GM12864 (cell line): ENCODE measurements at regions not wholly inside any gene's neighbourhood (a gene's known extent, or its start where the extent isn't known, plus 50 kb on each side); places are given as distances from the start of the nearest gene placed in this dataset.

Source experiments
- DNase-seq: peaks from one replicate; pipeline ENCODE4 v3.0.0-alpha.2; 2011; ENCODE audit warnings: low read depth
- H3K4me3 ChIP-seq: 2 replicates; pipeline ENCODE4 v1.5.1; 2011; ENCODE audit warnings: mild to moderate bottlenecking, low read depth, low read length, control low read depth
- TF ChIP-seq, protein P1 (sequence below): IDR thresholded peaks from 2 replicates; pipeline ENCODE4 v1.5.1; 2011; ENCODE audit warnings: low read depth, mild to moderate bottlenecking, moderate library complexity, low read length, control low read depth, inconsistent platforms; ENCODE audit errors: missing control alignments

GRCh38 chr9:129328355-129329042 lies 150.4 kb upstream of the IER5L start:
- no peak overlapping the region for H3K4me3 ChIP-seq
- no peak for DNase-seq
- TF ChIP-seq, protein P1, sequence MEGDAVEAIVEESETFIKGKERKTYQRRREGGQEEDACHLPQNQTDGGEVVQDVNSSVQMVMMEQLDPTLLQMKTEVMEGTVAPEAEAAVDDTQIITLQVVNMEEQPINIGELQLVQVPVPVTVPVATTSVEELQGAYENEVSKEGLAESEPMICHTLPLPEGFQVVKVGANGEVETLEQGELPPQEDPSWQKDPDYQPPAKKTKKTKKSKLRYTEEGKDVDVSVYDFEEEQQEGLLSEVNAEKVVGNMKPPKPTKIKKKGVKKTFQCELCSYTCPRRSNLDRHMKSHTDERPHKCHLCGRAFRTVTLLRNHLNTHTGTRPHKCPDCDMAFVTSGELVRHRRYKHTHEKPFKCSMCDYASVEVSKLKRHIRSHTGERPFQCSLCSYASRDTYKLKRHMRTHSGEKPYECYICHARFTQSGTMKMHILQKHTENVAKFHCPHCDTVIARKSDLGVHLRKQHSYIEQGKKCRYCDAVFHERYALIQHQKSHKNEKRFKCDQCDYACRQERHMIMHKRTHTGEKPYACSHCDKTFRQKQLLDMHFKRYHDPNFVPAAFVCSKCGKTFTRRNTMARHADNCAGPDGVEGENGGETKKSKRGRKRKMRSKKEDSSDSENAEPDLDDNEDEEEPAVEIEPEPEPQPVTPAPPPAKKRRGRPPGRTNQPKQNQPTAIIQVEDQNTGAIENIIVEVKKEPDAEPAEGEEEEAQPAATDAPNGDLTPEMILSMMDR, result no peak

DNA sequence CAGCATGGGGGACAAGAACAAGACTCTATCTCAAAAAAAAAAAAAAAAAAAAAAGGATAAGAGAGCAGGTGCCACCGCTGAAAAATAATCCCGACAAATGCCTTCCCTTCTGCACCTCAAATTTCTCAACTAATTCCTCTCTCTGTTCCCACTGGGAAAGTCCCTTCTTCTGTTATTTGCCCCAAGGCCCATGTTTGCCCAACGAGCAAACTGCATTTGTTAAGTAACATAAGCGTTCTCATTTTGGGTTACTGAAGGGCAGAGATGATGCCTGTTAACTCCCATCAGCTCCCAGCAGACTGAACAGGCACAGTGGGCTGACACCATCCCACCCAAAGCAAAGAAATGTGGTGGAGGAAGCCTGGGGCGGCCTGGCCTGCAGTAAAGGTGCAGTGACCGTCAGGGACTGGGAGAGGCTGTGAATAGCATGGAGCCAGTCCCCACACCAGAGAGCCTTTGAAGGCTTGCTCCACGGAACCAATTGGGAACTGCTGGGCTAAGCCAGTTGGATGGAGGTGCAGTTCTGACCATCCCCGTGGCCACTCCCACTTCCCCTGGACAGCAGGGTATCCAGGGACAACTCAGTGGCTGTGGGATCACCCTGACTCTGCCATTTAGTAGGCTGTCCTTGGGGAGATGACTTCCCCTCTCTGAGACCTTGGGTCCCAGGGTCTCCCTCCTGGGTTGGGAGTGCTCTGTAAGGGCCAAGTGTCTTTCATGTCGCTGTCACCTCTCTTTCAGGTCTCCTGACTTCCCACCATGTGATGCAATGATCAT lies 149.7 kb upstream of the IER5L start:
- no peak for DNase-seq
- TF ChIP-seq, protein P1, result no peak
- H3K4me3 ChIP-seq, result no peak overlapping the region

GRCh38 chr9:129326061-129327005 lies 148.3 kb upstream of the IER5L start:
- H3K4me3 ChIP-seq, result no peak overlapping the region
- DNase-seq, result no peak
- TF ChIP-seq, protein P1, result no peak

DNA sequence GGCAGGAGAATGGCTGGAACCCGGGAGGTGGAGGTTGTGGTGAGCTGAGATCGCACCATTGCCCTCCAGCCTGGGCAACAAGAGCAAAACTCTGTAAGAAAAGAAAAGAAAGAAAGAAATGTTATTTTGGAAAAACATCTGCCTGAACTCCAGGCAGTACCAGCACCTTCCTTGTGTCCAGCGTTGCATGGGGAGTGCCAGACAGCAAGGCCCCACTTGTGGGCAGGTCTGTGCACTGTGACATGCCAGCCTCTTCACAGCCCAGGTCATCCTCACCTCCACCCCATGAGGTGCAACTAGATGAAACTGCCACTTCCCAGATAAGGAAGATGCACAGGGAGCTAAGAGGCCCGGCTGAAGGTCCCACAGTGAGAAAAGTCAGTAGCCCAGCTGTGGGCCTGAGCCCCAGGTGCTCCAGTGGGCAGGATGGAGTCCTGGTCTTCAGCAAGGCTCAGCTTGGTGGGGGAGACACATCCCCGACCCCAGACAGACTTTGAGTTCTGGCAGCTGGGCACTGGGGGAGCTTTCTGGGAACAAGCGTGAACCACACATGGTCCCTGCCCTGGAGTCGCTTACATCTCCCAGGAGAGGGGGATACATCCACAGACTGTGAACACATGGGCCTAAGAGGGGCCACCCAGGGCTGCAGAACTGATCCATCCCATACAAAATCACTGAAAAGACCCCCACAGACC lies 146.9 kb upstream of the IER5L start:
- H3K4me3 ChIP-seq, result no peak overlapping the region
- DNase-seq, result no peak
- TF ChIP-seq, protein P1, result no peak

DNA sequence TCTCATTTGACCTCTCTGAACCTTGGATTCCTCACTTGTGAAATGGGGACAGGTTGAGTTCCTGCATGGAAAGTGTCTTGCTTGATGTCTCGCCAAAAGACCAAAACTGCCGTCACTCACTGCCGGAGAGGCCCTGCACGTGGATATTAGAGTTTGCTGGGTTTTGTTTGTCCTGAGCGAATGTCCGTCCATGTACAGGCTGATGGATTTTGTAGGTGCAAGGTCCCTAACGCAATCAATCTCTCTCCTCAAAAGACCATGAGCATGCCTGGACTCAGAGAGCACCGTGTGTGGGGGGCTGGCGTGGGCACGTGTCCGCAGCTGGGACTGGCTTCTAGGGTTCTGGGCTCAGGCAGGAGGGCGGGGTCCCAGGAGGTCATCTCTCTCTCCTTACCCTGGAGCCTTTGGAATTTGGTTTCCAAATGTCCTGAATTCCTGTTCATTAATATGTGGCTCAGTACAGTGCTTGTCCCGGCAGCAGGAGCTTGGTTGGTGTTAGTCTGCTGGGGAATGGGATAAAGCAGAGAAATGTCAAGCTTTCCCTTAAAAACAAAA lies 146.0 kb upstream of the IER5L start:
- DNase-seq, result no peak
- H3K4me3 ChIP-seq, result no peak overlapping the region
- TF ChIP-seq, protein P1, result no peak

- no peak overlapping the region for H3K4me3 ChIP-seq
- no peak for DNase-seq
- TF ChIP-seq, protein P1, result no peak
These were observed 145.4 kb upstream of the IER5L start for GRCh38 chr9:129323376-129323998.
